GM23338 (cell line): ENCODE measurements at regions not wholly inside any gene's neighbourhood (a gene's known extent, or its start where the extent isn't known, plus 50 kb on each side); places are given as distances from the start of the nearest gene placed in this dataset.
"Not testable (repeated sequence)": the region's sequence is repeated elsewhere in the genome, so short reads cannot be mapped to it uniquely, and the experiment has no call there.

Source experiments
- ATAC-seq: fragments of 200-7000 bp; cut with Tn5 transposase; 3 replicates; pipeline ENCODE4 v1.9.1; 2020
- DNase-seq: peaks from one replicate; pipeline ENCODE4 v3.0.0-alpha.2; 2015; ENCODE audit warnings: low spot score
- H2AFZ ChIP-seq: fragments of 200-600 bp; sonication (generic); 2 replicates; pipeline ENCODE4 v1.8.0; 2016; ENCODE audit warnings: antibody characterized with exemption, mild to moderate bottlenecking, moderate library complexity
- H3F3A ChIP-seq: fragments of 200-600 bp; sonication (generic); replicated peaks from 2 replicates; pipeline ENCODE4 v1.8.0; 2017; ENCODE audit warnings: antibody characterized with exemption, mixed run types, low read depth
- H3K27ac ChIP-seq: fragments of 200-600 bp; sonication (generic); 2 replicates; pipeline ENCODE4 v1.6.1; 2016; ENCODE audit warnings: low read depth
- H3K27me3 ChIP-seq: fragments of 200-600 bp; sonication (generic); 2 replicates; pipeline ENCODE4 v1.8.0; 2016; ENCODE audit warnings: mild to moderate bottlenecking, mixed run types, moderate library complexity; ENCODE audit not compliant: insufficient read depth
- H3K36me3 ChIP-seq: fragments of 200-600 bp; sonication (generic); 2 replicates; pipeline ENCODE4 v1.8.0; 2016; ENCODE audit warnings: mild to moderate bottlenecking; ENCODE audit not compliant: insufficient read depth
- H3K4me1 ChIP-seq: fragments of 200-600 bp; sonication (generic); 2 replicates; pipeline ENCODE4 v1.8.0; 2016; ENCODE audit warnings: mild to moderate bottlenecking, moderate library complexity; ENCODE audit not compliant: insufficient read depth
- H3K4me2 ChIP-seq: fragments of 200-600 bp; sonication (generic); 2 replicates; pipeline ENCODE4 v1.7.1; 2017; ENCODE audit warnings: mixed run types
- H3K4me3 ChIP-seq: fragments of 200-600 bp; sonication (generic); 2 replicates; pipeline ENCODE4 v1.6.1; 2016; ENCODE audit warnings: mixed run types
- H3K79me2 ChIP-seq: fragments of 200-600 bp; sonication (generic); replicated peaks from 2 replicates; pipeline ENCODE4 v1.8.0; 2017; ENCODE audit warnings: mild to moderate bottlenecking; ENCODE audit not compliant: insufficient read depth
- H3K9me2 ChIP-seq: fragments of 200-600 bp; sonication (generic); 2 replicates; pipeline ENCODE4 v1.8.0; 2017; ENCODE audit not compliant: insufficient read depth
- H4K20me1 ChIP-seq: fragments of 200-600 bp; sonication (generic); replicated peaks from 2 replicates; pipeline ENCODE4 v1.8.0; 2017; ENCODE audit warnings: mild to moderate bottlenecking; ENCODE audit not compliant: insufficient read depth
- H3K27ac Mint-ChIP-seq: 2 replicates; pipeline ENCODE4 v1.8.0; 2020; ENCODE audit warnings: inconsistent platforms, mild to moderate bottlenecking, moderate library complexity, mixed read lengths
- H3K27me3 Mint-ChIP-seq: 3 replicates; pipeline ENCODE4 v1.8.0; 2022; ENCODE audit warnings: low read depth, mild to moderate bottlenecking, moderate library complexity, mixed read lengths, inconsistent platforms; ENCODE audit not compliant: insufficient read depth, poor library complexity
- H3K36me3 Mint-ChIP-seq: 3 replicates; pipeline ENCODE4 v1.8.0; 2021; ENCODE audit warnings: low read depth, mild to moderate bottlenecking, inconsistent platforms, moderate library complexity, mixed read lengths
- H3K4me1 Mint-ChIP-seq: 3 replicates; pipeline ENCODE4 v1.8.0; 2020; ENCODE audit warnings: mild to moderate bottlenecking, inconsistent platforms, mixed read lengths
- H3K4me3 Mint-ChIP-seq: 3 replicates; pipeline ENCODE4 v1.8.0; 2021; ENCODE audit warnings: moderate library complexity, mild to moderate bottlenecking, inconsistent platforms, mixed read lengths
- H3K9me3 Mint-ChIP-seq: 3 replicates; pipeline ENCODE4 v1.8.0; 2020; ENCODE audit warnings: moderate library complexity, mild to moderate bottlenecking, inconsistent platforms, mixed read lengths
- TF ChIP-seq, protein P1 (sequence below), 2 experiments: fragments of 200-600 bp in 1 of 2; sonication (generic) in 1 of 2; conservative IDR thresholded peaks; 2 replicates each; pipeline versions ENCODE4 v1.5.1 to v1.6.1; 2016 to 2017; ENCODE audit warnings: antibody characterized with exemption in 2 of 2, low read depth in 2 of 2, mild to moderate bottlenecking in 2 of 2, moderate library complexity in 1 of 2

- not testable (repeated sequence) for H3K4me1 ChIP-seq, H3K27me3 ChIP-seq, H3K4me2 ChIP-seq, H3K4me3 Mint-ChIP-seq, H3K27me3 Mint-ChIP-seq, H3K27ac Mint-ChIP-seq, H3K4me3 ChIP-seq, H3K4me1 Mint-ChIP-seq, H3K36me3 Mint-ChIP-seq, H3K9me2 ChIP-seq, H3K79me2 ChIP-seq, H3F3A ChIP-seq, DNase-seq, H3K27ac ChIP-seq, H2AFZ ChIP-seq, H4K20me1 ChIP-seq, H3K9me3 Mint-ChIP-seq, H3K36me3 ChIP-seq
- ATAC-seq, result peak; percentile 45; the same call in 2 of the 3 replicates
Measured at GRCh38 chr5:62218860-62219259, 87.1 kb upstream of the KIF2A start.

DNA sequence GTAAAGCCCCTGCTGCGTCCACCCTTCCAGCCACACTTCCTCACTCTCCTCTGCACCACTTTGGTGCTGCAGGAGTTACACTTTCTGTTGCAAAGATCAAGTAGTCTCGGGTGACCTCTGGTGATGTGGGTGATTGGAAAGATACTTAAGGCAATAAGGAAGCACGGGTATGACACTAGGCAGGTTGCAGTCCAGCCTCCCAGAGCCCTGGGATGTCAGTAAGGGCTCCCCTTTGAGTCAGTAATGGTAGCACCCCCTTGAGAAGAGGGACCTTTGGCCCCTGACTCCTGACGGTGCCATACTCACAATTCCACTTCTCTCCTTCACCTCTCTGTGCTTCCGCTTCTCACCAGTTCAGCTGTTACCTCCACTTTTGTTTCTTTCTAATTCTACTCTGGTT is 84.1 kb upstream of the KIF2A start:
- not testable (repeated sequence) for H4K20me1 ChIP-seq, H3K36me3 ChIP-seq, H3K36me3 Mint-ChIP-seq, H3K27me3 Mint-ChIP-seq, H3K9me2 ChIP-seq, H3K27ac ChIP-seq, H3K4me3 Mint-ChIP-seq, H2AFZ ChIP-seq, DNase-seq, ATAC-seq, H3K4me1 ChIP-seq, H3K4me3 ChIP-seq, H3K9me3 Mint-ChIP-seq, H3K4me1 Mint-ChIP-seq, H3K79me2 ChIP-seq, H3K4me2 ChIP-seq, H3K27me3 ChIP-seq, H3F3A ChIP-seq, H3K27ac Mint-ChIP-seq

DNA sequence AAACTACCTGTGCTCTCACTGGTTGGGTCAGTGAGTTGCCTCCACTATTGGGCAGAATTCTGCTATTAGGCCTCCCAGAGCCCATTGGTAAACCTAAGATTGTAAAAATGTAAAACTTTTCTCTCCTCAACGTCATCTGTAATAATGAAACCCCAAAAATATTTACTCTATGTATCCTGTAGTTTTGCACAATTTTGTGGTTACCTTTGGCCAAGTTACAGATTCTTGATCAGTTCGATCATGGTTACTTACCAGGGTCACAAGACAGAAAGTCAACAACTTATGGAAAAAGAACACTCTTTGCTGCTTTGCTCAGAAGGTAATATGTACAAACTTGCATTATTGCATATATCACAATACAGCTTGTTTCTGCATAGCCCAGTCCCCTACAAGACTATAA is 83.7 kb upstream of the KIF2A start:
- not testable (repeated sequence) for H3K4me3 ChIP-seq, H2AFZ ChIP-seq, H3K9me2 ChIP-seq, H3K27ac Mint-ChIP-seq, H3K4me2 ChIP-seq, H3K27me3 ChIP-seq, H3K9me3 Mint-ChIP-seq, H4K20me1 ChIP-seq, DNase-seq, H3K27ac ChIP-seq, H3K4me3 Mint-ChIP-seq, H3K27me3 Mint-ChIP-seq, H3K4me1 ChIP-seq, H3K4me1 Mint-ChIP-seq, H3K36me3 ChIP-seq, H3K79me2 ChIP-seq, H3F3A ChIP-seq, ATAC-seq, H3K36me3 Mint-ChIP-seq

GRCh38 chr5:62223312-62223670 is 82.7 kb upstream of the KIF2A start:
- H3K4me1 ChIP-seq, H3F3A ChIP-seq, H3K79me2 ChIP-seq, H4K20me1 ChIP-seq, H3K27ac Mint-ChIP-seq, H3K4me1 Mint-ChIP-seq, H3K9me3 Mint-ChIP-seq, H3K9me2 ChIP-seq, H3K27me3 Mint-ChIP-seq, H3K4me3 Mint-ChIP-seq, H3K4me2 ChIP-seq, H3K36me3 Mint-ChIP-seq, DNase-seq, H3K27ac ChIP-seq, H2AFZ ChIP-seq, H3K27me3 ChIP-seq, H3K4me3 ChIP-seq, H3K36me3 ChIP-seq: not testable (repeated sequence)
- TF ChIP-seq, protein P1, sequence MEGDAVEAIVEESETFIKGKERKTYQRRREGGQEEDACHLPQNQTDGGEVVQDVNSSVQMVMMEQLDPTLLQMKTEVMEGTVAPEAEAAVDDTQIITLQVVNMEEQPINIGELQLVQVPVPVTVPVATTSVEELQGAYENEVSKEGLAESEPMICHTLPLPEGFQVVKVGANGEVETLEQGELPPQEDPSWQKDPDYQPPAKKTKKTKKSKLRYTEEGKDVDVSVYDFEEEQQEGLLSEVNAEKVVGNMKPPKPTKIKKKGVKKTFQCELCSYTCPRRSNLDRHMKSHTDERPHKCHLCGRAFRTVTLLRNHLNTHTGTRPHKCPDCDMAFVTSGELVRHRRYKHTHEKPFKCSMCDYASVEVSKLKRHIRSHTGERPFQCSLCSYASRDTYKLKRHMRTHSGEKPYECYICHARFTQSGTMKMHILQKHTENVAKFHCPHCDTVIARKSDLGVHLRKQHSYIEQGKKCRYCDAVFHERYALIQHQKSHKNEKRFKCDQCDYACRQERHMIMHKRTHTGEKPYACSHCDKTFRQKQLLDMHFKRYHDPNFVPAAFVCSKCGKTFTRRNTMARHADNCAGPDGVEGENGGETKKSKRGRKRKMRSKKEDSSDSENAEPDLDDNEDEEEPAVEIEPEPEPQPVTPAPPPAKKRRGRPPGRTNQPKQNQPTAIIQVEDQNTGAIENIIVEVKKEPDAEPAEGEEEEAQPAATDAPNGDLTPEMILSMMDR (conservative IDR thresholded peaks at IDR 0.05; ENCODE audit: low read depth in 2 of 2), result peak; percentile 54 to 57
- peak; percentile 99 for ATAC-seq
